ENCODE measurements at regions not wholly inside any gene's neighbourhood (a gene's known extent, or its start where the extent isn't known, plus 50 kb on each side); places are given as distances from the start of the nearest gene placed in this dataset.

DNA sequence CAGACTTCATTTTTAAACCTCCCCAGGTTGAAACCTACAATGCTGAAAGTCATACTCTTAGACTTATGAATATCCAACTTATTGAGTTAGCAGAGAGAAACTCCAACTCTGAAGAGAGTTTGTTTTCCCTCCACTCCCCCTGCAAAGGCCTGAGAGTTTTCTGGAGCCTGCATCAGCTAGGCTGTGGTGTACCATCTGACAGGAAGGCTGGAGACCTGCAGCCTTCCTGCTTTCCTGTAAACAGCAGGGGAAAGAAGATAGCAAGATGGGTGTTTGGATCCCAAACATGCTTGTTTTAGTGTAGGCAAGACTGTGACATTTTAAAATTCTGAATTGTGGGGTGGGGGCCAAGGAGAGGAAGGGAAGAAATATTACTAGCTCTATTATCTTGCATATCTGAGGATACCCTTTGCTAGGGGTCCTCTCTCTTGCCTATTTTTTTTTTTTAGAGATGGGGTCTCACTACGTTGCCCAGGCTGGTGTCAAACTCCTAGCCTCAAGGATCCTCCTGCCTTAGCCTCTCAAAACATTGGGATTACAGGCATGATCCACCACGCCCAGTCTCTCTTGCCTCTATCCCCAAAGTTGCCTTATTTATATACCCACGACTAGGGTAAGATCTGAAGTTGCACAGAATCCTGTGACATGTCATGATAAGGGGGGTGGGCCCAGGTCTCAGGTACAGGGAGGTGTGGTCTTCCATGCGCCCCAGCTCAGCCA lies 51.0 kb upstream of the USP3 start:
- TF ChIP-seq, protein P1, sequence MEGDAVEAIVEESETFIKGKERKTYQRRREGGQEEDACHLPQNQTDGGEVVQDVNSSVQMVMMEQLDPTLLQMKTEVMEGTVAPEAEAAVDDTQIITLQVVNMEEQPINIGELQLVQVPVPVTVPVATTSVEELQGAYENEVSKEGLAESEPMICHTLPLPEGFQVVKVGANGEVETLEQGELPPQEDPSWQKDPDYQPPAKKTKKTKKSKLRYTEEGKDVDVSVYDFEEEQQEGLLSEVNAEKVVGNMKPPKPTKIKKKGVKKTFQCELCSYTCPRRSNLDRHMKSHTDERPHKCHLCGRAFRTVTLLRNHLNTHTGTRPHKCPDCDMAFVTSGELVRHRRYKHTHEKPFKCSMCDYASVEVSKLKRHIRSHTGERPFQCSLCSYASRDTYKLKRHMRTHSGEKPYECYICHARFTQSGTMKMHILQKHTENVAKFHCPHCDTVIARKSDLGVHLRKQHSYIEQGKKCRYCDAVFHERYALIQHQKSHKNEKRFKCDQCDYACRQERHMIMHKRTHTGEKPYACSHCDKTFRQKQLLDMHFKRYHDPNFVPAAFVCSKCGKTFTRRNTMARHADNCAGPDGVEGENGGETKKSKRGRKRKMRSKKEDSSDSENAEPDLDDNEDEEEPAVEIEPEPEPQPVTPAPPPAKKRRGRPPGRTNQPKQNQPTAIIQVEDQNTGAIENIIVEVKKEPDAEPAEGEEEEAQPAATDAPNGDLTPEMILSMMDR (IDR thresholded peaks at IDR 0.05; ENCODE audit: borderline replicate concordance, control extremely low read depth, extremely low read depth, insufficient read depth, missing control alignments): no peak
- DNase-seq (ENCODE audit: low spot score): no peak
- in situ Hi-C loops (cut with MboI; ENCODE audit: low sequenced_read_pairs, unreplicated experiment): loop anchor here (25.0 kb wide), 1 partner anchor 609 kb away; no protein-coding TSS in a partner anchor

DNA sequence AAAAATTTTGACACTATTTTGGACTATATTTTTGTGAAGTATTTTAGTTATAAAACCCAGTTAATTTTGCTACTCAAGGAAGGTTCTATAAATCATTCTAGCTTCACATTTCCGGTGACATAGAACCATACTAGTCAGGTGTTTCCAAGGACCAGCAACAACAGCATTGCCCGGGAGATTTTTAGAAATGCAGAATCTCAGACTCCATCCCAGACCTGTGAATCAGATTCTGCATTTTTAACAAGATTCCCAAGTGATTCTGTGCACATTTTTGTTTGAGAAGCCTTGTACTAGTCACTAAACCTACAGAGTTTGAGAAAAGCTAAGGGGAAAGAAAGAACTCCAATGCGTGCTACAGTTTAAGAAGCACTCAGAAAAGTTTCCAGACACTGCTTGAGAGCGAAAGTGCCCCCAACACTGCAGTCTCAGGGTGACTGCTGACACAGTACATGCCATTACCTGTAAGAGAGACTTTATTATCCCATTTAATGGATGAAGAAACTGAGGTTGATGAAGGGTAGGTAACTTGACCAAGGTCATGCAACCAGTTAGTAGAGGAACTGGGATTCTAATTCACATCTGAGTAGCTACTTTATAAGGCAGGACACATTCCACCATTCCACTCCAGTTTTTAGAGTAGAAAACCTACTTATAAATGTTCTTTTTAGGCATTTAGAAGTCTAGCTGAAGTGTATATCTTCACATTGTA lies 49.7 kb upstream of the USP3 start:
- TF ChIP-seq, protein P1 (IDR thresholded peaks at IDR 0.05; ENCODE audit: borderline replicate concordance, control extremely low read depth, extremely low read depth, insufficient read depth, missing control alignments): no peak
- no peak for DNase-seq (ENCODE audit: low spot score)
- in situ Hi-C loops (cut with MboI; ENCODE audit: low sequenced_read_pairs, unreplicated experiment): loop anchor here (25.0 kb wide), 1 partner anchor 608 kb away; no protein-coding TSS in a partner anchor
